CD4-positive, CD25-positive, alpha-beta regulatory T cell (primary cell): ENCODE measurements at regions not wholly inside any gene's neighbourhood (a gene's known extent, or its start where the extent isn't known, plus 50 kb on each side); places are given as distances from the start of the nearest gene placed in this dataset.
A peak's percentile ranks its signal among the peaks of the same experiment; 100 is the strongest.
"Not testable (repeated sequence)": the region's sequence is repeated elsewhere in the genome, so short reads cannot be mapped to it uniquely, and the experiment has no call there.

ENCODE experiments used
- ATAC-seq, 2 donors: fragments of 150-1000 bp; cut with Tn5 transposase; one replicate each; pipeline ENCODE4 v1.10.0; 2021; ENCODE audit warnings: low read depth in 2 of 2, moderate number of reproducible peaks in 2 of 2, moderate library complexity in 1 of 2
- DNase-seq, 3 donors: peaks; one replicate each; pipeline versions ENCODE4 v3.0.0 to v3.0.0-alpha.2; 2012 to 2022; ENCODE audit warnings: mixed read lengths in 1 of 3
- H3K27ac ChIP-seq: one replicate; pipeline ENCODE4 v1.7.0; 2013; ENCODE audit warnings: mild to moderate bottlenecking, low read length; ENCODE audit not compliant: insufficient read depth, poor library complexity, severe bottlenecking
- H3K27me3 ChIP-seq: one replicate; pipeline ENCODE4 v1.7.0; 2013; ENCODE audit warnings: low read length; ENCODE audit not compliant: control insufficient read depth, insufficient read depth
- H3K36me3 ChIP-seq: one replicate; pipeline ENCODE4 v1.7.0; 2013; ENCODE audit warnings: mild to moderate bottlenecking, low read length, moderate library complexity; ENCODE audit not compliant: control insufficient read depth, insufficient read depth
- H3K4me1 ChIP-seq: 2 replicates; pipeline ENCODE4 v1.7.0; 2013; ENCODE audit warnings: mild to moderate bottlenecking, low read length; ENCODE audit not compliant: insufficient read depth, control insufficient read depth, poor library complexity, severe bottlenecking
- H3K4me3 ChIP-seq: one replicate; pipeline ENCODE4 v1.7.0; 2013; ENCODE audit warnings: low read depth, mild to moderate bottlenecking, low read length, moderate library complexity
- H3K9me3 ChIP-seq, 2 experiments: 1 replicate in 1 of 2; 2 replicates in 1 of 2; pipeline ENCODE4 v1.7.0; 2013; ENCODE audit warnings: low read length in 2 of 2, mild to moderate bottlenecking in 1 of 2, moderate library complexity in 1 of 2; ENCODE audit not compliant: control insufficient read depth in 2 of 2
- H3K27ac Mint-ChIP-seq, 3 donors: one replicate each; pipeline ENCODE4 v1.8.0; 2020 to 2022; ENCODE audit warnings: mild to moderate bottlenecking in 3 of 3, mixed read lengths in 3 of 3, moderate library complexity in 2 of 3
- H3K27me3 Mint-ChIP-seq: one replicate; pipeline ENCODE4 v1.8.0; 2022; ENCODE audit warnings: mild to moderate bottlenecking, mixed read lengths
- H3K36me3 Mint-ChIP-seq: one replicate; pipeline ENCODE4 v1.8.0; 2020; ENCODE audit warnings: mixed read lengths
- H3K4me1 Mint-ChIP-seq, 4 donors: one replicate each; pipeline ENCODE4 v1.8.0; 2020 to 2022; ENCODE audit warnings: mixed read lengths in 4 of 4, mild to moderate bottlenecking in 1 of 4
- H3K4me3 Mint-ChIP-seq, 4 donors: one replicate each; pipeline ENCODE4 v1.8.0; 2020 to 2022; ENCODE audit warnings: mild to moderate bottlenecking in 4 of 4, mixed read lengths in 4 of 4, moderate library complexity in 3 of 4
- H3K9me3 Mint-ChIP-seq, 7 donors: one replicate each; pipeline ENCODE4 v1.8.0; 2020 to 2022; ENCODE audit warnings: mixed read lengths in 7 of 7, mild to moderate bottlenecking in 3 of 7, moderate library complexity in 2 of 7

GRCh38 chr2:181737302-181737701 lies 57.0 kb upstream of the NEUROD1 start:
- not testable (repeated sequence) for H3K36me3 Mint-ChIP-seq, H3K4me3 Mint-ChIP-seq
- peaks cover 30% of the 10 kb centered on the region for H3K27me3 Mint-ChIP-seq

GRCh38 chr2:181738074-181738473 lies 57.8 kb upstream of the NEUROD1 start:
- Mint-ChIP-seq H3K27ac (no peak overlapping the region), H3K36me3 (no peaks in the 10 kb centered on the region), H3K27me3 (peaks cover 28% of the 10 kb centered on the region), H3K4me1 (no peaks in the 10 kb centered on the region), H3K4me3 (no peak overlapping the region), H3K9me3 (peaks cover 0 to 6% (median 0%) of the 10 kb centered on the region in 7 donors)
- H3K4me3 ChIP-seq = no peak overlapping the region
- peaks cover 2% of the 10 kb centered on the region for H3K27me3 ChIP-seq
- H3K9me3 ChIP-seq = no peaks in the 10 kb centered on the region
- DNase-seq (peak in 1 of 3 donors; percentile 10), ATAC-seq (no peak)
- no peaks in the 10 kb centered on the region for H3K36me3 ChIP-seq
- H3K27ac ChIP-seq = no peak overlapping the region
- H3K4me1 ChIP-seq = no peaks in the 10 kb centered on the region

More at GRCh38 chr2:181737302-181737701, 57.0 kb upstream of the NEUROD1 start:
- H3K27ac ChIP-seq, H3K36me3 ChIP-seq, H3K27ac Mint-ChIP-seq, DNase-seq, H3K4me3 ChIP-seq, ATAC-seq, H3K4me1 Mint-ChIP-seq, H3K4me1 ChIP-seq, H3K9me3 ChIP-seq, H3K27me3 ChIP-seq, H3K9me3 Mint-ChIP-seq: not testable (repeated sequence)

- Histone ChIP-seq H3K9me3 (no peaks in the 10 kb centered on the region), H3K4me1 (no peaks in the 10 kb centered on the region), H3K27ac (no peak overlapping the region), H3K27me3 (peaks cover 2% of the 10 kb centered on the region), H3K4me3 (no peak overlapping the region), H3K36me3 (no peaks in the 10 kb centered on the region)
- no peak overlapping the region for H3K27ac Mint-ChIP-seq
- H3K36me3 Mint-ChIP-seq = no peaks in the 10 kb centered on the region
- H3K27me3 Mint-ChIP-seq = peaks cover 27% of the 10 kb centered on the region
- peaks cover 0 to 6% (median 0%) of the 10 kb centered on the region in 7 donors for H3K9me3 Mint-ChIP-seq
- no peaks in the 10 kb centered on the region for H3K4me1 Mint-ChIP-seq
- H3K4me3 Mint-ChIP-seq = no peak overlapping the region
- ATAC-seq (no peak), DNase-seq (no peak)
Observed at GRCh38 chr2:181738563-181738962, 58.2 kb upstream of the NEUROD1 start.

GRCh38 chr2:181741756-181742155 lies 61.4 kb upstream of the NEUROD1 start:
- Histone ChIP-seq H3K4me1 (no peaks in the 10 kb centered on the region), H3K36me3 (no peaks in the 10 kb centered on the region), H3K9me3 (no peaks in the 10 kb centered on the region), H3K27me3 (peaks cover 2% of the 10 kb centered on the region), H3K4me3 (no peak overlapping the region), H3K27ac (no peak overlapping the region)
- H3K27me3 Mint-ChIP-seq = peaks cover 20% of the 10 kb centered on the region
- peaks cover 0 to 4% (median 0%) of the 10 kb centered on the region in 7 donors for H3K9me3 Mint-ChIP-seq
- H3K4me1 Mint-ChIP-seq = no peaks in the 10 kb centered on the region
- H3K27ac Mint-ChIP-seq = no peak overlapping the region
- DNase-seq (no peak), ATAC-seq (no peak)
- no peak overlapping the region for H3K4me3 Mint-ChIP-seq
- H3K36me3 Mint-ChIP-seq = no peaks in the 10 kb centered on the region

GRCh38 chr2:181742361-181742760 lies 62.0 kb upstream of the NEUROD1 start:
- H3K4me1 ChIP-seq = no peaks in the 10 kb centered on the region
- Mint-ChIP-seq H3K27me3 (peaks cover 24% of the 10 kb centered on the region), H3K36me3 (no peaks in the 10 kb centered on the region), H3K4me3 (no peak overlapping the region), H3K4me1 (no peaks in the 10 kb centered on the region), H3K9me3 (peaks cover 0 to 4% (median 0%) of the 10 kb centered on the region in 7 donors), H3K27ac (no peak overlapping the region)
- ATAC-seq (no peak), DNase-seq (no peak)
- no peaks in the 10 kb centered on the region for H3K9me3 ChIP-seq
- H3K4me3 ChIP-seq = no peak overlapping the region
- no peaks in the 10 kb centered on the region for H3K36me3 ChIP-seq
- no peak overlapping the region for H3K27ac ChIP-seq
- peaks cover 2% of the 10 kb centered on the region for H3K27me3 ChIP-seq

GRCh38 chr2:181742922-181743722 lies 62.8 kb upstream of the NEUROD1 start:
- Histone ChIP-seq H3K9me3 (no peaks in the 10 kb centered on the region), H3K4me3 (no peak overlapping the region), H3K36me3 (no peaks in the 10 kb centered on the region), H3K27me3 (peaks cover 6% of the 10 kb centered on the region), H3K4me1 (no peaks in the 10 kb centered on the region), H3K27ac (no peak overlapping the region)
- H3K9me3 Mint-ChIP-seq = peaks cover 0 to 4% (median 0%) of the 10 kb centered on the region in 7 donors
- no peaks in the 10 kb centered on the region for H3K36me3 Mint-ChIP-seq
- no peak overlapping the region for H3K27ac Mint-ChIP-seq
- ATAC-seq (no peak), DNase-seq (peak in 2 of 3 donors; percentile 14 to 61)
- H3K27me3 Mint-ChIP-seq = peaks cover 32% of the 10 kb centered on the region
- H3K4me3 Mint-ChIP-seq = no peak overlapping the region
- H3K4me1 Mint-ChIP-seq = no peaks in the 10 kb centered on the region

- H3K4me1 Mint-ChIP-seq = no peaks in the 10 kb centered on the region
- H3K9me3 Mint-ChIP-seq = peaks cover 0 to 3% (median 0%) of the 10 kb centered on the region in 7 donors
- Histone ChIP-seq H3K4me1 (no peaks in the 10 kb centered on the region), H3K9me3 (no peaks in the 10 kb centered on the region), H3K36me3 (no peaks in the 10 kb centered on the region), H3K27ac (no peak overlapping the region), H3K27me3 (peaks cover 6% of the 10 kb centered on the region), H3K4me3 (no peak overlapping the region)
- no peaks in the 10 kb centered on the region for H3K36me3 Mint-ChIP-seq
- no peak overlapping the region for H3K4me3 Mint-ChIP-seq
- H3K27me3 Mint-ChIP-seq = peaks cover 36% of the 10 kb centered on the region
- DNase-seq (no peak), ATAC-seq (no peak)
- H3K27ac Mint-ChIP-seq = no peak overlapping the region
Observed at GRCh38 chr2:181743723-181744031, 63.4 kb upstream of the NEUROD1 start.
